K562 (cell line): ENCODE measurements at regions not wholly inside any gene's neighbourhood (a gene's known extent, or its start where the extent isn't known, plus 50 kb on each side); places are given as distances from the start of the nearest gene placed in this dataset.

ENCODE experiments used
- KLF16 ChIP-seq: IDR thresholded peaks from 2 replicates; pipeline ENCODE4 v1.6.1; 2016; ENCODE audit warnings: antibody characterized with exemption
- MAFK ChIP-seq: IDR thresholded peaks from 2 replicates; pipeline ENCODE4 v1.6.1; 2011; ENCODE audit warnings: low read length, improper control_type of control experiment
- NCOA4 ChIP-seq: fragments of 450-650 bp; IDR thresholded peaks from 2 replicates; pipeline ENCODE4 v1.6.1; 2018; ENCODE audit warnings: mild to moderate bottlenecking; ENCODE audit not compliant: partially characterized antibody
- PCBP2 ChIP-seq: fragments of 200-400 bp; formaldehyde crosslinking; IDR thresholded peaks from 2 replicates; pipeline ENCODE4 v1.6.1; 2018; ENCODE audit warnings: low read length, low read depth, mild to moderate bottlenecking, moderate library complexity; ENCODE audit not compliant: poor library complexity, severe bottlenecking
- RAD51 ChIP-seq: fragments of 450-650 bp; IDR thresholded peaks from 2 replicates; pipeline ENCODE4 v1.7.1; 2016; ENCODE audit warnings: low read depth, mild to moderate bottlenecking, borderline replicate concordance
- TAF9B ChIP-seq: fragments of 450-650 bp; IDR thresholded peaks from 2 replicates; pipeline ENCODE4 v1.6.1; 2018; ENCODE audit warnings: mild to moderate bottlenecking; ENCODE audit not compliant: partially characterized antibody
- ZNF75A ChIP-seq: fragments of 450-650 bp; formaldehyde crosslinking; IDR thresholded peaks from 2 replicates; pipeline ENCODE4 v1.4.0; 2020; ENCODE audit warnings: mild to moderate bottlenecking
- TF ChIP-seq, protein P1 (sequence below): IDR thresholded peaks from 3 replicates; pipeline ENCODE4 v1.6.1; 2011; ENCODE audit warnings: borderline replicate concordance, mild to moderate bottlenecking; ENCODE audit not compliant: insufficient read length, insufficient read depth
- TF ChIP-seq, protein P2 (sequence below): sonication (generic); formaldehyde crosslinking; IDR thresholded peaks from 2 replicates; pipeline ENCODE4 v1.9.0; 2022; ENCODE audit warnings: mild to moderate bottlenecking, missing genetic modification reagents
- TF ChIP-seq, protein P3 (sequence below): fragments of 150-350 bp; conservative IDR thresholded peaks from 2 replicates; pipeline ENCODE4 v1.6.1; 2014; ENCODE audit warnings: low read length
- TF ChIP-seq, protein P4 (sequence below), 3 experiments: IDR thresholded peaks in 2 of 3; conservative IDR thresholded peaks in 1 of 3; 2 replicates each; pipeline ENCODE4 v1.5.1; 2011 to 2012; ENCODE audit warnings: low read length in 3 of 3, mild to moderate bottlenecking in 3 of 3, control low read depth in 2 of 3, improper control_type of control experiment in 1 of 3, inconsistent platforms in 1 of 3, low read depth in 1 of 3, mixed read lengths in 1 of 3, moderate library complexity in 1 of 3; ENCODE audit not compliant: insufficient read depth in 2 of 3

DNA sequence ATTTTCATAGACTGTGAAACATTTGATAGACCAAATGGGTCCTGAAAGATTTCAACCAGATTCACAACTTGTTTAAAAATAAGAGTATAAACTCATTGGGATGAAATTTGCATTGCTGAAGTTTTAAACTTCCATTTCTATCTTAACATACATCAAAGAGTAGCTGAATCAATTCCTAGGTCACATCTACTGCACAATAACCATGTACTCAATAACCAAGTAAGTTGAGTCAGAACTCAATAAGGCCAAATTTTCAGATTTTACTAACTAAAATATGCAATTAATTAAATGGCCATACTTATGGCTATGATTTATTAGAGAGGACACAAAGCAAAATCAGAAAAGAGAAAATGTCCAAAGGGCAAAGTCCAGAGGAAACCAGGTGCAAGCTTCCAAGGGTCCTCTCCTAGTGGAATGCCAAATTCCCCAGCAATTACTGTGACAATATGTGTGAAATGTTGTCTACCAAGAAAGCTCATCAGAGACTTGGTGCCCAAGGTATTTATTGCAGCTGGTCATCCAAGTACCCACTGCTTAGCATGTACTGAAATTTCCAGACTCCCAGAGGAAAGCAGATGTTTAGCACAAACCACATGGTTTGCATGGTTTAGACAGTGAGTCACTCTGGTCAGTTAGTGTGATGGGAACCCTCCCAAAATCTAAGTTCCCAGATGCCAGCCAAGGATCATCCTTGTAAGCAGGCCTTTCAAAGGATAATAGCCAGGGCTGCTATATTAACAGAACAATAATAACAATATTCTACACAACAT, 238.9 kb downstream of the IPMK start:
- TF ChIP-seq, protein P1, sequence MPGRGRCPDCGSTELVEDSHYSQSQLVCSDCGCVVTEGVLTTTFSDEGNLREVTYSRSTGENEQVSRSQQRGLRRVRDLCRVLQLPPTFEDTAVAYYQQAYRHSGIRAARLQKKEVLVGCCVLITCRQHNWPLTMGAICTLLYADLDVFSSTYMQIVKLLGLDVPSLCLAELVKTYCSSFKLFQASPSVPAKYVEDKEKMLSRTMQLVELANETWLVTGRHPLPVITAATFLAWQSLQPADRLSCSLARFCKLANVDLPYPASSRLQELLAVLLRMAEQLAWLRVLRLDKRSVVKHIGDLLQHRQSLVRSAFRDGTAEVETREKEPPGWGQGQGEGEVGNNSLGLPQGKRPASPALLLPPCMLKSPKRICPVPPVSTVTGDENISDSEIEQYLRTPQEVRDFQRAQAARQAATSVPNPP = no peak
- TF ChIP-seq PCBP2 = no peak
- TF ChIP-seq TAF9B = no peak
- TF ChIP-seq, protein P2, sequence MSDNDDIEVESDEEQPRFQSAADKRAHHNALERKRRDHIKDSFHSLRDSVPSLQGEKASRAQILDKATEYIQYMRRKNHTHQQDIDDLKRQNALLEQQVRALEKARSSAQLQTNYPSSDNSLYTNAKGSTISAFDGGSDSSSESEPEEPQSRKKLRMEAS (CRISPR knock-in tag) = no peak
- TF ChIP-seq KLF16 = no peak
- no peak for TF ChIP-seq ZNF75A
- TF ChIP-seq NCOA4 = no peak
- TF ChIP-seq, protein P3, sequence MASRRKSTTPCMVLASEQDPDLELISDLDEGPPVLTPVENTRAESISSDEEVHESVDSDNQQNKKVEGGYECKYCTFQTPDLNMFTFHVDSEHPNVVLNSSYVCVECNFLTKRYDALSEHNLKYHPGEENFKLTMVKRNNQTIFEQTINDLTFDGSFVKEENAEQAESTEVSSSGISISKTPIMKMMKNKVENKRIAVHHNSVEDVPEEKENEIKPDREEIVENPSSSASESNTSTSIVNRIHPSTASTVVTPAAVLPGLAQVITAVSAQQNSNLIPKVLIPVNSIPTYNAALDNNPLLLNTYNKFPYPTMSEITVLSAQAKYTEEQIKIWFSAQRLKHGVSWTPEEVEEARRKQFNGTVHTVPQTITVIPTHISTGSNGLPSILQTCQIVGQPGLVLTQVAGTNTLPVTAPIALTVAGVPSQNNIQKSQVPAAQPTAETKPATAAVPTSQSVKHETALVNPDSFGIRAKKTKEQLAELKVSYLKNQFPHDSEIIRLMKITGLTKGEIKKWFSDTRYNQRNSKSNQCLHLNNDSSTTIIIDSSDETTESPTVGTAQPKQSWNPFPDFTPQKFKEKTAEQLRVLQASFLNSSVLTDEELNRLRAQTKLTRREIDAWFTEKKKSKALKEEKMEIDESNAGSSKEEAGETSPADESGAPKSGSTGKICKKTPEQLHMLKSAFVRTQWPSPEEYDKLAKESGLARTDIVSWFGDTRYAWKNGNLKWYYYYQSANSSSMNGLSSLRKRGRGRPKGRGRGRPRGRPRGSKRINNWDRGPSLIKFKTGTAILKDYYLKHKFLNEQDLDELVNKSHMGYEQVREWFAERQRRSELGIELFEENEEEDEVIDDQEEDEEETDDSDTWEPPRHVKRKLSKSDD = no peak
- TF ChIP-seq, protein P4, sequence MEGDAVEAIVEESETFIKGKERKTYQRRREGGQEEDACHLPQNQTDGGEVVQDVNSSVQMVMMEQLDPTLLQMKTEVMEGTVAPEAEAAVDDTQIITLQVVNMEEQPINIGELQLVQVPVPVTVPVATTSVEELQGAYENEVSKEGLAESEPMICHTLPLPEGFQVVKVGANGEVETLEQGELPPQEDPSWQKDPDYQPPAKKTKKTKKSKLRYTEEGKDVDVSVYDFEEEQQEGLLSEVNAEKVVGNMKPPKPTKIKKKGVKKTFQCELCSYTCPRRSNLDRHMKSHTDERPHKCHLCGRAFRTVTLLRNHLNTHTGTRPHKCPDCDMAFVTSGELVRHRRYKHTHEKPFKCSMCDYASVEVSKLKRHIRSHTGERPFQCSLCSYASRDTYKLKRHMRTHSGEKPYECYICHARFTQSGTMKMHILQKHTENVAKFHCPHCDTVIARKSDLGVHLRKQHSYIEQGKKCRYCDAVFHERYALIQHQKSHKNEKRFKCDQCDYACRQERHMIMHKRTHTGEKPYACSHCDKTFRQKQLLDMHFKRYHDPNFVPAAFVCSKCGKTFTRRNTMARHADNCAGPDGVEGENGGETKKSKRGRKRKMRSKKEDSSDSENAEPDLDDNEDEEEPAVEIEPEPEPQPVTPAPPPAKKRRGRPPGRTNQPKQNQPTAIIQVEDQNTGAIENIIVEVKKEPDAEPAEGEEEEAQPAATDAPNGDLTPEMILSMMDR (IDR thresholded peaks at IDR 0.05 in 2 of 3, conservative IDR thresholded peaks at IDR 0.05 in 1 of 3; ENCODE audit: insufficient read depth in 2 of 3, low read depth in 1 of 3, low read length in 3 of 3) = no peak
- TF ChIP-seq RAD51 = no peak
- no peak for TF ChIP-seq MAFK
